ENCODE measurements at regions not wholly inside any gene's neighbourhood (a gene's known extent, or its start where the extent isn't known, plus 50 kb on each side); places are given as distances from the start of the nearest gene placed in this dataset.

DNA sequence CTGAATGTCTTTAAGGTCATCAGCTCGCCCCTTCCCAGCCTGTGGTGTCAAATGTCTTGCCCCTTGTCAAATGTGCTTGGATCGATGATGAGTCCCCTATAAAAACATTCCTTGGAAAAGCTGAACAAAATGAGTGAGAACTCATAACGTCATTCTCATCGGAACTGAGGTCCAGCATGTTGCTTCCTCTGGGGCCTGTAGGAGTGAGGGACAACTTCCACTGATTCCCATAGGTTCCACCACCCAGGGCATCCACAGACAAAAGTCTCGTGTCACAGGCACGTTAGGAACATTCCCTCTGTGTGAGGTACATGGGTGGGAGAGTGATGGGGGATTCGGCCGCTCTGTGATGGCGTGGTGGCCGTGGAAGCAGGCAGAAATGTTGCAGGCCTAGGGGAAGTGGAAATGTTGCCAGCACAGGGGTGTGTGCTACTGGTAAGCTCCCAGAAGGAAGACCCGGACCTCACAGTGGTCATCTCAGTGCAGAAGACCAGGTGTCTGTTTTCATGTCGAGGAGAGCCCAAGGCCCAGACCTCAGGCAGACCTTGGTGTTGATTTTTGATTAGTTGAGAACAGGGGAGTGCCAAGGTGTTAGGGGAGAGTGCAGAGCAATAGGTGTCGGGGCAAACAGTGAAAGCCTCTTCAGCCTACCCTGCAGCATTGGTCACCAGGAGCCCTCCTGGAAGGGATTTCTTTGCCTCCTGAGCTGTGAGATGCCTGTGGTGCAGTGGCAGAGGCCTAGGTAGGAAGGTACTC, 96.8 kb downstream of the SNRPN start:
- H3K4me3 ChIP-seq (replicated peaks; ENCODE audit: low read depth, low read length), result no peak overlapping the region
- DNase-seq (ENCODE audit: low read depth), result no peak
- TF ChIP-seq, protein P1, sequence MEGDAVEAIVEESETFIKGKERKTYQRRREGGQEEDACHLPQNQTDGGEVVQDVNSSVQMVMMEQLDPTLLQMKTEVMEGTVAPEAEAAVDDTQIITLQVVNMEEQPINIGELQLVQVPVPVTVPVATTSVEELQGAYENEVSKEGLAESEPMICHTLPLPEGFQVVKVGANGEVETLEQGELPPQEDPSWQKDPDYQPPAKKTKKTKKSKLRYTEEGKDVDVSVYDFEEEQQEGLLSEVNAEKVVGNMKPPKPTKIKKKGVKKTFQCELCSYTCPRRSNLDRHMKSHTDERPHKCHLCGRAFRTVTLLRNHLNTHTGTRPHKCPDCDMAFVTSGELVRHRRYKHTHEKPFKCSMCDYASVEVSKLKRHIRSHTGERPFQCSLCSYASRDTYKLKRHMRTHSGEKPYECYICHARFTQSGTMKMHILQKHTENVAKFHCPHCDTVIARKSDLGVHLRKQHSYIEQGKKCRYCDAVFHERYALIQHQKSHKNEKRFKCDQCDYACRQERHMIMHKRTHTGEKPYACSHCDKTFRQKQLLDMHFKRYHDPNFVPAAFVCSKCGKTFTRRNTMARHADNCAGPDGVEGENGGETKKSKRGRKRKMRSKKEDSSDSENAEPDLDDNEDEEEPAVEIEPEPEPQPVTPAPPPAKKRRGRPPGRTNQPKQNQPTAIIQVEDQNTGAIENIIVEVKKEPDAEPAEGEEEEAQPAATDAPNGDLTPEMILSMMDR (IDR thresholded peaks at IDR 0.05; ENCODE audit: low read length, missing control alignments), result no peak

DNA sequence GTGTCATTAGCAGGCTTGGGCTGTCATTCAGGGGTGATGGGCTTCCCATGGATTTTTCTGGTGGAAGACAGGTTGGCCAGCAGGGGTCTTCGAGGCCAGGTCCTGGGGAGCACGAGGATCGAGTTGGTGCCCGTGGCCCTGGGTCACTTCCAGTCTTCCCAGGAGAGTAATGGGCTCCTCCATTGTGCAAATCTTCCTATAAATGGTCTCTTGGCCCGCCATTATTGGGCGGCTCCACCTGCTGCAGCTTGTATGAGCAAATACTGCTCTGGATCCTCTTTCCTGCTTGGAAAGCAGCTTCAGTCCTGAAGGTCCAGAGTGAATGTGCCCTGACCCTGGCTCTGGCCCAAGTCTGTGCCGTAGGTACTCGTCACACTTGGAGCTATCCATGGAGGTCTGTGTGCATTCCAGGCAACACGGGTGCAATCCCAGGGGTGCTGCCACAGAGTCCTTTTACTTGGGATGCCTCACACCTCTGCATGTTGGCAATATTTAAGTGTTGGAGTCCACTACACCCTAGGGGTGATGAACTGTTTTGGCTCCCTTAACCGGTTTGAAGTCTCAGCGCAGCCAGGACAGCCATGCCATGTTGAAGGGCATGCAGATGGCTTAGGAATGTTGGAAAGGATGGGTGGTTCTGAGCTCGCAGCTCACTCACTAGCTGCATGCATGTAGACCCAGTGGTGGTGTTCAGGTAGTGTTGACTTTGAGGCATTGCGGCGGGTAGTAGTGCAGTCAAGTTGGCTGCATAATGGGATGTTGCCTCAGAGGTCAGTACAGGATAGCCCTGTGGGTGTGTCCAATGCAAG, 97.6 kb downstream of the SNRPN start:
- TF ChIP-seq, protein P1 (IDR thresholded peaks at IDR 0.05; ENCODE audit: low read length, missing control alignments), result no peak
- no peak for DNase-seq (ENCODE audit: low read depth)
- H3K4me3 ChIP-seq (replicated peaks; ENCODE audit: low read depth, low read length), result no peak overlapping the region

DNA sequence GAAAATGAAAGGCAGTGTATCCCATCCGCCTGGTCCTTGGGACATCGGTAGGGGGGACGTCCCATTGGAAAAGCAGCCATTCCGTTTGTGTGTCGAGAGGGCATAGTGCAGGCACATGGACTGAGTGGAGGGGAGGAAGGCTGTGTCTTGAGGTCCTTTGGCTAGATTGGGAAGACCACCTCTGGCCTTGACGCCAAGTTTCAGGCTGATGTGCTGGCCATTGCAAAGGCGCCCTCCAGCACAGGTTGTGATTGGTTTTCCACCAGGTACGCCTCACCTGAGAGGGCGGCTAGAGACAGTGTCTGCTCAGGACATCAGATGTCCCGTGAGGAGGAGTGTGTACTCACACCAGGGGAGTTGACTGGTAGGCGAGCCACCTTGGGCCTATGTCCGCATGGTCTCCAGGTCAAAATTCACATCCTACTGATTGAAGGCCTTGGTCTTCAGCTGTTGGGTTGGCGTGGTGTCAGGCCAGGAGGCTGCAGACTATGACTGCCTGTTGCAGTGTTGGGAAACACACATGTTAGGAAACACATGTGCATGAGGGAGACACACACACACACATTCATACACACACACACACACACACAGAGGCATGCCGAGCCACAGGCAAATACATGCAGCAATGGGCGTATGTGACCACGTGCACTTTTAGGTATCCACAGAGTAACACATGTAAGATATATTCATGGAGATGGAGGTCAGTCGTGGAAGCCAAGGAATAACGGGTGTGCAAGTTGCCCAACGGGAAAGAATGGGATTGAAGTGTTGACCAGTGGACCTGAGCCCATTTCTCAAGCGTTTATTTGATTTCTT, 98.4 kb downstream of the SNRPN start:
- TF ChIP-seq, protein P1 (IDR thresholded peaks at IDR 0.05; ENCODE audit: low read length, missing control alignments), result no peak
- DNase-seq (ENCODE audit: low read depth), result no peak

DNA sequence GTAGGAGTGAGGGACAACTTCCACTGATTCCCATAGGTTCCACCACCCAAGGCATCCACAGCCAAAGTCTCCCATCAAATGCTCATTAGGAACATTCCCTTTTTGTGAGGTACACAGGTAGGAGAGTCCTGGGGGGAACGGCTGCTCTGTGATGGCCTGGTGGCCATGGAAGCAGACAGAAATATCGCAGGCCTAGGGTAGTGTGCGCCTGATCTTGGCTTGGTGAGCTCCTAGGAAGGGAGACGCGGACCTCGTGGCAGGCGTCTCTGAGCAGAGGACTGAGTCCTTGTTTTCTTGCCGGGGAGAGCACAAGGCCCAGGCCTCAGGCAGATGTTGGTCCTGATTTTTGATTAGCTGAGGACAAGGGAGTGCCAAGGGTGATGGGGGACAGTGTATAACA, 99.5 kb downstream of the SNRPN start:
- no peak for DNase-seq (ENCODE audit: low read depth)
- no peak overlapping the region for H3K4me3 ChIP-seq (replicated peaks; ENCODE audit: low read depth, low read length)
- TF ChIP-seq, protein P1 (IDR thresholded peaks at IDR 0.05; ENCODE audit: low read length, missing control alignments), result no peak

More for the DNA sequence above, 98.4 kb downstream of the SNRPN start:
- no peak overlapping the region for H3K4me3 ChIP-seq (replicated peaks; ENCODE audit: low read depth, low read length)

DNA sequence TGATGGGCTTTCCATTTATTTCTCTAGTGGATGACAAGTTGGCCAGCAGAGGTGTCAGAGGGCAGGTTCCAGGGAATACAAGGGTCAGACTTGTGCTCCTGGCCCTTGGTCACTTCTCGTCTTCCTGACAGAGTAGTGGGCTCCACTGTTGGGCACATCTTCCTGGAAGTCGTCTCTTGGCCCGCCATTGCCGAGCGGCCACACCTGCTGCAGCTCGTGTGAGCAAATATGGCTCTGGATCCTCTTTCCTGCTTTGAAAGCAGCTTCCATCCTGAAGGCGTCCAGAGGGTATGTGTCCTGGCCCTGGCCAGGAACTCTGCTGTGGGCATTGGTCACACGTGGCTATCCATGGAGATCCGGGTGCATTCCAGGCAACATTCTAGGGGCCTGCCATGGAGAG, 100.2 kb downstream of the SNRPN start:
- DNase-seq (ENCODE audit: low read depth), result no peak
- H3K4me3 ChIP-seq (replicated peaks; ENCODE audit: low read depth, low read length), result no peak overlapping the region

DNA sequence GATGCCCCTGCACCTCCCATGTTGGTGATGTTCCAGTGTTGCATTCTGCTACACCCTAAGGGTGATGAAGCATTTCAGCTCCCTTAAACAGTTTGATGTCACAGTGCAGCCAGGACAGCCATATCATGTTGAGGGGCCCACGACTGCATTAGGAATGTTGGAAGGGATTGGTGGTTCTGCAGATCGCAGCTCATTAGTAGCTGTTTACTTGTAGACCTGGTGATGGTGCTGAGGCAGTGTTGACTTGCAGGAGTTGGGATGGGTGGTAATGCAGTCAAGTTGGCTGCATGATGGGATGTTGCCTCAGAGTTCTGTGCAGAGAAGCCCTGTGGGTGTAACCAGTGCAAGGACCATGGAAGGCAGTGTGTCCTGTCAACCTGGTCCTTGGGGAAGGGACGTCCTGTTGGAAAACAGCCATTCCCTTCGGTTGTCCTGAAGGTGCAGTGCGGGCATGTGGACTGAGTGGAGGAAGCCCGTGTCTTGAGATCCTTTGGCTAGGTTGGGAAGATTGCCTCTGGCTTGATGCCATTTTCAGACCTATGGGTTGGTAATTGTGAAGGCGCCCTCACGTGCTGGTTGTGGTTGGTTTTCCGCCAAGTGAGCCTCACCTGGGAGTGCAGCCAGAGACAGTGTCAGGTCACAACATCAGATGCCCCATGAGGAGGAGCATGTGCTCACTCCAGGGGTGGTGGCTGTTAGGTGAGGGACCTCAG, 100.7 kb downstream of the SNRPN start:
- no peak overlapping the region for H3K4me3 ChIP-seq (replicated peaks; ENCODE audit: low read depth, low read length)
- no peak for DNase-seq (ENCODE audit: low read depth)
- TF ChIP-seq, protein P1 (IDR thresholded peaks at IDR 0.05; ENCODE audit: low read length, missing control alignments), result no peak

More for the DNA sequence above, 100.2 kb downstream of the SNRPN start:
- TF ChIP-seq, protein P1 (IDR thresholded peaks at IDR 0.05; ENCODE audit: low read length, missing control alignments), result no peak
